Esophagus squamous epithelium (tissue), 5 donors: ENCODE measurements at regions not wholly inside any gene's neighbourhood (a gene's known extent, or its start where the extent isn't known, plus 50 kb on each side); places are given as distances from the start of the nearest gene placed in this dataset.

ENCODE experiments used
- DNase-seq: peaks from one replicate; lab custom pipeline; 2025; lab: John Stamatoyannopoulos, UW
- H3K27ac ChIP-seq, 4 donors: fragments of 200-600 bp; sonication (generic); one replicate each; pipeline ENCODE4 v1.5.1; 2016 to 2019; ENCODE audit warnings: mild to moderate bottlenecking in 1 of 4
- H3K27me3 ChIP-seq, 4 donors: fragments of 200-600 bp; sonication (generic); 1 replicate in 3 of 4; 2 replicates in 1 of 4; pipeline versions ENCODE4 v1.5.1 to v1.6.0; 2017 to 2021; ENCODE audit warnings: antibody characterized with exemption in 1 of 4
- H3K36me3 ChIP-seq, 3 donors: fragments of 200-600 bp; sonication (generic); one replicate each; pipeline ENCODE4 v1.5.1; 2016 to 2019
- H3K4me1 ChIP-seq, 3 donors: fragments of 200-600 bp; sonication (generic); one replicate each; pipeline ENCODE4 v1.5.1; 2017 to 2019
- H3K4me3 ChIP-seq, 4 donors: fragments of 200-600 bp; sonication (generic); 1 replicate in 3 of 4; 2 replicates in 1 of 4; pipeline ENCODE4 v1.5.1; 2016 to 2019; ENCODE audit warnings: mild to moderate bottlenecking in 2 of 4, moderate library complexity in 1 of 4
- H3K9me3 ChIP-seq, 3 donors: fragments of 200-600 bp; sonication (generic); one replicate each; pipeline ENCODE4 v1.5.1; 2016 to 2019
- POLR2A ChIP-seq, 4 donors: fragments of 450-650 bp; IDR thresholded peaks; one replicate each; pipeline ENCODE4 v1.6.1; 2017; ENCODE audit warnings: antibody characterized with exemption in 4 of 4, mild to moderate bottlenecking in 4 of 4, moderate library complexity in 3 of 4
- WGBS, 2 donors: methylation state at CpG; one replicate each; pipeline ENCODE4 v1.1.5; 2018; 5-methylcytosine and 5-hydroxymethylcytosine counted together
- intact Hi-C: fragments of 100-400 bp; cut with DNase I; formaldehyde crosslinking; loops from one replicate; pipeline ENCODE4 v1.15.0; 2022
- TF ChIP-seq, protein P1 (sequence below), 6 experiments: fragments of 450-650 bp in 4 of 6; fragments of 200-600 bp in 2 of 6; sonication (generic) in 2 of 6; IDR thresholded peaks; one replicate each; pipeline ENCODE4 v1.5.1; 2016 to 2019; ENCODE audit warnings: antibody characterized with exemption in 6 of 6, mild to moderate bottlenecking in 4 of 6, moderate library complexity in 4 of 6
- donor health status: DM: yes; HTN: yes; CAD: no.

DNA sequence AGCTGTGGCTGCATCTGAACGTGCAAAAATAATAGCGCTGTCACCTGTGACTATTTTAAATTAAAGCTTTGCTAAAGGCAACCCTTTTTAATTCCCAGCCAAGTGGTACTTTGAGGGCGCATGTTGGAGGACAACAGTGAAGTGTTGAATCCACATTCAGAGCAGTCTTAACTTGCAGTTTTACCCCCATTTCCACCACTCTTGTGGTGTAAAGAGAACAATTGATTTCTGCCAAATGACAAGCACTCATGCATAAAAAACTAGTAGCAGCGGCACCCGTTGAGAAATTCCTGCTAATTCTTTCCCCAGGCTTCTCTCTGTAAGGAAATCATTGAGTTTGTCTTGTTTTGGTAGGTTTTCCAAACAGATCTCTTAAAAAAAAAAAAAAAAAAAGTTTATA lies 1033.3 kb downstream of the EFNB2 start:
- H3K4me1 ChIP-seq = no peaks in the 10 kb centered on the region
- 37 to 44% methylated on average over 5 of the region's 5 CpGs for WGBS, 2 donors
- no peak for DNase-seq
- H3K36me3 ChIP-seq = no peaks in the 10 kb centered on the region
- no peaks in the 10 kb centered on the region for H3K27me3 ChIP-seq
- no peak overlapping the region for H3K27ac ChIP-seq
- TF ChIP-seq, protein P1, sequence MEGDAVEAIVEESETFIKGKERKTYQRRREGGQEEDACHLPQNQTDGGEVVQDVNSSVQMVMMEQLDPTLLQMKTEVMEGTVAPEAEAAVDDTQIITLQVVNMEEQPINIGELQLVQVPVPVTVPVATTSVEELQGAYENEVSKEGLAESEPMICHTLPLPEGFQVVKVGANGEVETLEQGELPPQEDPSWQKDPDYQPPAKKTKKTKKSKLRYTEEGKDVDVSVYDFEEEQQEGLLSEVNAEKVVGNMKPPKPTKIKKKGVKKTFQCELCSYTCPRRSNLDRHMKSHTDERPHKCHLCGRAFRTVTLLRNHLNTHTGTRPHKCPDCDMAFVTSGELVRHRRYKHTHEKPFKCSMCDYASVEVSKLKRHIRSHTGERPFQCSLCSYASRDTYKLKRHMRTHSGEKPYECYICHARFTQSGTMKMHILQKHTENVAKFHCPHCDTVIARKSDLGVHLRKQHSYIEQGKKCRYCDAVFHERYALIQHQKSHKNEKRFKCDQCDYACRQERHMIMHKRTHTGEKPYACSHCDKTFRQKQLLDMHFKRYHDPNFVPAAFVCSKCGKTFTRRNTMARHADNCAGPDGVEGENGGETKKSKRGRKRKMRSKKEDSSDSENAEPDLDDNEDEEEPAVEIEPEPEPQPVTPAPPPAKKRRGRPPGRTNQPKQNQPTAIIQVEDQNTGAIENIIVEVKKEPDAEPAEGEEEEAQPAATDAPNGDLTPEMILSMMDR (IDR thresholded peaks at IDR 0.05) = no peak
- no peak for TF ChIP-seq POLR2A (IDR thresholded peaks at IDR 0.05)
- intact Hi-C loops = no loop called here
- no peak overlapping the region for H3K4me3 ChIP-seq
- H3K9me3 ChIP-seq = no peaks in the 10 kb centered on the region

DNA sequence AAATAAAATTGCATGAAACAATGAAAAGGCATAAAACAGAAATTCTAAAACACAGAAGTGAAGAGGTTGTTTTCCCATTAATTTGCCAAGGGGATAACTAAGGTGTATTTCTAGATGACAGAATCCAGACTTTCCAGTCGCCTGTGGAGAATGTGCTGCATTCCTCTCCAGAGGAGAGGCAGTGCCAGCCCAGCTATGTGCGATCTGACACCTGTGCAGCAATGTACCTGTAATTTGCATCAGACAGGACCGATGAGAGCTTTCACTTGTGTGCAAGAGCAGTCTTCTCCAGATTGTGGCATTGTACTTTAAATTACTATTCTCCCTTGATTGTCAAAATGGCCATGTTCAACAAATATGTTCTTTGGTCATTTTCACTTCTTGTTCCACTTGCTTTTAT lies 1037.9 kb downstream of the EFNB2 start:
- no peaks in the 10 kb centered on the region for H3K4me1 ChIP-seq

DNA sequence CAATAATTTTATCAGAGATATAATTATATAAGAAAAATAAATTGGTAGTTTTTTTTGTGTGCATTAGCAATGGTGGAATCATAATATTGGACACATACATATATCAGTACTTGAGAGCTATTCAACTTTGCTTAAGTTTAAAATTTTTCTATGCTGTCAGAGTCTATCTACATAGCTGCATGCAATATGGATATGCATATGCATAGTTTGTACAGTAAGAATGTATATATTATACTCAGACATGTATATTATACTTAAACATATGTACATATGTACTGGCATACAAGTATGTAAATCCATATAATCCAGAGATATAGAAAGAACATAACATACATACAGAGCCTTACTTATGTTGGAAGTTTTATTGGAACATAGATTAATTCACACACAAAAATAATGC lies 1043.2 kb downstream of the EFNB2 start:
- TF ChIP-seq, protein P1 (IDR thresholded peaks at IDR 0.05) = no peak
- no peak for TF ChIP-seq POLR2A (IDR thresholded peaks at IDR 0.05)
- DNase-seq = no peak
- Histone ChIP-seq H3K4me3 (no peak overlapping the region), H3K9me3 (no peaks in the 10 kb centered on the region), H3K27me3 (no peaks in the 10 kb centered on the region), H3K4me1 (no peaks in the 10 kb centered on the region), H3K27ac (no peak overlapping the region), H3K36me3 (no peaks in the 10 kb centered on the region)
- intact Hi-C loops = no loop called here

More for the DNA sequence above, 1037.9 kb downstream of the EFNB2 start:
- 50 to 66% methylated on average over 3 of the region's 3 CpGs for WGBS, 2 donors
- H3K9me3 ChIP-seq = no peaks in the 10 kb centered on the region
- H3K4me3 ChIP-seq = no peak overlapping the region
- no peak overlapping the region for H3K27ac ChIP-seq
- no peaks in the 10 kb centered on the region for H3K36me3 ChIP-seq
- no peaks in the 10 kb centered on the region for H3K27me3 ChIP-seq
- intact Hi-C loops = no loop called here
- DNase-seq = no peak
- no peak for TF ChIP-seq POLR2A (IDR thresholded peaks at IDR 0.05)
- TF ChIP-seq, protein P1 (IDR thresholded peaks at IDR 0.05) = no peak

DNA sequence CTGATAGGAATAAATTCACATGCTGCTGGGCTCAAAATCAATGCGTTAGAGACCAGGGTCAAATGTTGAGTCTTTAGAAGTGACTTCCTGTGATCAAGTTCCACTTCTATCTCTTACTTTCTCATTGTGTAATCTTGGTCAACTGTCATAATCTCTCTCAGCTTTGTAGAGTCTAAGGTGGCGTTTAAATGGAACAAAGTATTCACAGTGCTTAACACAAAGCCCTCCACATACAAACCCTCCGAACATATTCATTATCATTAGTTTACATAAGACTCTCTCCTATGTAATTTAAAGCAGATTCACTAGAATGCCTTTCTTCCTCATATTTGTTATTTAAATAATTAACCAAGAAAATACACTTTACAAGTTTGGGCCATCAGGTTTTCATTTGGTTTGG lies 1044.1 kb downstream of the EFNB2 start:
- no peak for DNase-seq
- no peaks in the 10 kb centered on the region for H3K4me1 ChIP-seq
- no peaks in the 10 kb centered on the region for H3K27me3 ChIP-seq
- H3K4me3 ChIP-seq = no peak overlapping the region
- TF ChIP-seq, protein P1 (IDR thresholded peaks at IDR 0.05) = no peak
- no peak for TF ChIP-seq POLR2A (IDR thresholded peaks at IDR 0.05)
- H3K9me3 ChIP-seq = no peaks in the 10 kb centered on the region
- WGBS, 2 donors = 68 to 85% methylated on average over 3 of the region's 3 CpGs
- no peaks in the 10 kb centered on the region for H3K36me3 ChIP-seq
- H3K27ac ChIP-seq = no peak overlapping the region
- intact Hi-C loops = no loop called here

DNA sequence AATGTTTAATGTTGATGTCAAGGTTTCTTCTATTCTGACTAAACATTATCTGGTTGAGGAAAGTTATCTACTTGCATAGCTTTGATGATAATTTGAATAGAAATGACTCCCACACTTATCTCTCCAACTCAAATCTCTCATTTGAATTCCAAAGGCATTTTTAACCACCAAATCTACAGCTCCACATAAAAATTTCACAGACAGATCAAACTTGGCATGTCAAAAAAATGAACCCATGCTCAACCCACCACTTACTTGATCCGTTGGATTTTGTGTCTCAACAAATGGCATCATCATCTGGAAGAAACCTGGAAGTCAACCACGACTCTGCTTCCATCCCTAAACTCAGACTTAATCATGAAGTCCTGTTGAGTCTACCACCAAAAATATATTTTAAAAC lies 1050.4 kb downstream of the EFNB2 start:
- Histone ChIP-seq H3K27me3 (no peaks in the 10 kb centered on the region), H3K27ac (no peak overlapping the region), H3K4me3 (no peak overlapping the region), H3K36me3 (no peaks in the 10 kb centered on the region), H3K9me3 (no peaks in the 10 kb centered on the region), H3K4me1 (no peaks in the 10 kb centered on the region)
- DNase-seq = no peak
- intact Hi-C loops = no loop called here
- no peak for TF ChIP-seq POLR2A (IDR thresholded peaks at IDR 0.05)
- TF ChIP-seq, protein P1 (IDR thresholded peaks at IDR 0.05) = no peak
- WGBS, 2 donors = 69 to 82% methylated on average over 2 of the region's 2 CpGs
